Amygdala (tissue), 56 donors: ENCODE measurements at regions not wholly inside any gene's neighbourhood (a gene's known extent, or its start where the extent isn't known, plus 50 kb on each side); places are given as distances from the start of the nearest gene placed in this dataset.

Source experiments
- DNase-seq, 56 donors: peaks; one replicate each; lab custom pipeline; 2025; lab: John Stamatoyannopoulos, UW

DNA sequence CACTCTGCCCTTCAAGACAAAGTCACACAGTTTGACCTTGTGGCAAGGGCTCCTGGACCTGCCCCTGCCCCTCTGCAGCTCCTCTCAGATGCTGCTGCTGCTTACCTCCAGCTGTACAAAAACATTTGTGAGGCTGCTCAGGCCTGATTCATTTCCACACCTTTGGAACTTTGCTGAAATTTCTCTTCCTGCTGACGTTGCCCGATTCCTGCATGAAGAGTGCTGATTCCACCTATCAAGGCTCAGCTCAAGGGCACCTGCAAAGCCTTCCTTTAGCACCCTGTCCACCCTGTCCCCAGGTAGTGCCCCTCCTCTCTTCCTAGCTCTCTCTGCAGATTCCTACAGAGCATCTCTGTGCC is 738.3 kb upstream of the HS6ST1 start:
- DNase-seq = no peak

DNA sequence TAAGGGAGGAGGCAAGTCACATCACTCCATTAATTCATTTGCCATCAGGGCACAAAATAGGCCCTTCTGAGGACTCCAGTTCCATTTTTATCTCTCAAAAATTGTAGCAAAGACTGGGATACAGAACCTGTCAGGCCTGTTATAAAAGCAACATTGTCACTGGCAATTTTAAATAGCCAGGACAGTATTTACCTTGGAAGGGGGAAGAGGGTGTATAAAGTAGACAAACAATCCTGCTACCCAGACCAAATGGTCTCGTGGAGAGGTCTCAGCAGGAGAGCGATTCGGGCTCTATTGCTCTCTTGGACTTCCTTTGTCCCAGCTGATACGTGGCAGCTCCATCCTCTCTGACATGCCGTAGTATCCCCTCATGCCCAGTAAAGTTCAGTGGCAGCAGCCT is 740.3 kb upstream of the HS6ST1 start:
- no peak for DNase-seq

DNA sequence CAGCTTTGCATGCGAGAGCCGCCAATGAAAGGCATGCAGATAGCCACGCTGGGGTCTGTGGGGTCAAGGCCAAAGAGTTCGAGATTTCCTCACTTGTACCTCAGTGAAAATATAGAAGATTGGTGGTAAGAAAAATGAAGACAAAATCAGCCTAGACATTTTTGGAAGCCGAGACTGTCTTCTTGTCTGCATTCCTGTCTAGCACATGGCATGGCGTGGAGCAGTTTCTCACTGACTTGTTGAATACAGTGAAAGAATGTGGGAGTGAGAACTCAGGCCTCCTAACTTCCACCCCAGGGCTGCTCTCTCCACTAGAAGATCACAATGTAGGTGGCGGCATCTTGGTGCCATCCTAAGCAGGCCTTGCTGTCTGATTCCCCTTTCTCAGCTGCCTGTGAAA is 740.8 kb upstream of the HS6ST1 start:
- DNase-seq = no peak

DNA sequence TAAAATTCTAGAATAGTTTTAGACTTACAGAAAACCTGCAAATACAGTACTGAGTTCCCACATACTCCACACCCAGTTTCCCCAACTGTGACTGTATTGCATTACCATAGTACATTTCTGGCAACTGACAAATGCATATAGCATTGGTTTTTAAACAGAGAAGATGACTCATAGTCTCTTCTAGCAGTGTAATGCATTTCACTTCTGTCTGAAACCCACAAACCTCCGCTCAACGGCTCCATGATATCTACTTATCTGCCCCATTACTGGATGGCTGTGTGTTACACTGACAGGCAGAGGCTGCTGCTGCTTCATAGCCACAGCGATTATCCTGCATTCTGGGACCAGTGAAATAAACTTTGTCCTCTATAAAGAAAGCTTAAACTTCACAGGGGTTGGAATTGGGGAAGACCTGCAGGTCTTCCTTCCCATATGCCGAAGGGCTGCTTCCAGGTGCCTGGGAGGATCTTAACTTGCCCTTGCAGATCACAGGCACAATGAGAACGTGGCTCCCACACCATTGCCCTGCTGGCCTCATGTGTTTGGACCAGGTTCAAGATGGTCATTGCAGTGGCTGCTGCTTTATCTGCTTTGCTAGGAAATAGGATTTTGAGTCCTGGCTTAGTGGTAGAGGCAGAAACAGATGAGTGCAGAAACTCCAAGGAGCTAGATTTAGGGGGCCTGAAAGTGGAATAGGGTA is 742.6 kb upstream of the HS6ST1 start:
- no peak for DNase-seq

DNA sequence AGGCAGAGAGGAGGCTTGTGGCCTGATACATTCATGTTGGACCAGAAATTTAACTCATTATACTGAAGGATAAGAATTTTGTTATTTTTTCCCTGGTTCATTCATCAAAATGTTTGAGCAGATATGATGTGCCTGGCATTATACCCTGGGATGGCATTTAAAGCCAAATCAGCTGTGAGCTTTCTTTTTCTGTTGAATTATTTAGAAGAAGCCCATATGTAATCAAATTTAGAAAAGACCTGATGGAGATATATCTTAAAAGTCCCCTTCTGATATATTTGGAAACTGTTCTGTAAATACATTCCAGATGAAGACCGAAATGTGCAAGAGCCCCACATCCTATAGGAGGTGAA is 743.1 kb upstream of the HS6ST1 start:
- no peak for DNase-seq

DNA sequence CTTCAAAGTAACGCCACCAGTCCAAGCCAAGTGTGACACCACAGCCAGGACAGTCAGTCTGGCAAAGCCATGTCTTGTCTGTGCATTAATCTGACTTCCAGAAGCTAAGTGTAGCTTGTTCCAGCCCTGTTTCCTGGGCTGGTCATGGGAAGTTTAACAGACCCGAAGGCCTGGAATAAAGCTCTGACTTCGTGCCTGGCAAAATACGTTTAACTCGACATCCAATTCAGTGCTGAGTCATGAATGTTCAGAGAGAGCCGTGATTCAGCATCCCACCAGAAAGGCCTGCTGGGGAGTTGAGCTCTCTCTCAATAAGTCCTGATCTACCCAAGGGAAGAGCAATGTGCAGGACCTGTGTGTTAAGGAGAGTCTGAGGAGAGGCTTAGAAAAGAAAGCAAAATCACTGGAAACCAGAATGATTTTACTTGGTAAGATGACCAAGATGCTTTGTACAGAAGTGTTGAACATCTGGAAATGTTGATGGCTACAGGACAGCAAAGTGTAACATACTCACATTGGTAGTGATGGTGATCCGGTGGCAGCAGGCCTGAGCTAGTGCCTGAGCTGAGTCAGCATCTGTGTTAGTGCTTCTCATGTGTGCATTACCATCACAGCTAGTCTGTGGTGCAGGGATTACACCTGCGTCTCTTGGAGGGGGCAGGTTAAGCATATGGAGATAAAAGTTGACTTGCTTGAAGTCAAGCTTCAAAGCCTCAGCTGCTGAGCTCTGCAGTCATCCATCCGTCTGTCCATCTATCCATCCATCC is 743.7 kb upstream of the HS6ST1 start:
- DNase-seq = no peak

DNA sequence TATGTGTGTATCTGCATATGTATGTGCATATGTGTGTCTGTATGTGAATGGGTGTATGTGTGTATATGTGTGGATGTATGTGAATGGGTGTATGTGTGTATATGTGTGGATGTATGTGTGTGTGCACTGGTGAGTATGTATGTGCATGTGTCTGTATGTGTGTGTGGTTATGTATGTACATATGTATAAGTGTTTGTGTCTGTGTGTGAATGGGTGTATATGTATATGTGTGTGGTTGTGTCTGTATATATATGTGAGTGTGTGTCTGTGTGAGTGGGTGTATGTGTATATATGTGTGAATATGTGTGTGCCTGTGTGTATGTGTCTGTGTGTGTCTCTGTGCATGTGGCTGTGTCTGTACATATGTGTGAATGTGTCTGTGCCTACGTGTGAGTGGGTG is 748.4 kb upstream of the HS6ST1 start:
- no peak for DNase-seq

DNA sequence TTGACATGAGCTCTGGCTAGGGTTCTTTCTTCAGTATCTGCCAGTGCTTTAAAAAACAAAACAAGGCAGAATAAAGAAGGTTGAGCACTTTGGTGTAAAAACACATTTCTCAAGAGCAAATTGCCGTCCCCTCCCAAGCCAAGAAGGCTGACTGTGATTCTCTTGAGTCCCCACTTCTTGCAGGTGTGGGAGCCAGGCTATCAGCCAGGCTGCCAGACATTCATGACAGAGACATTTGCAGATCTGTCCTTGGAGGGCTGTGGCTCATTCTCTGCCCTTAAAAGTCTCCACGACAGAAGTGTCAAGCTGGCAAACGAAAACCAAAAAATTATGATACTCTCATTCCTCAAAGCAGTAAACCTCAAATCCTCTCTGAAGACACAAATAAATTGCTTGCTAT is 749.3 kb upstream of the HS6ST1 start:
- no peak for DNase-seq

DNA sequence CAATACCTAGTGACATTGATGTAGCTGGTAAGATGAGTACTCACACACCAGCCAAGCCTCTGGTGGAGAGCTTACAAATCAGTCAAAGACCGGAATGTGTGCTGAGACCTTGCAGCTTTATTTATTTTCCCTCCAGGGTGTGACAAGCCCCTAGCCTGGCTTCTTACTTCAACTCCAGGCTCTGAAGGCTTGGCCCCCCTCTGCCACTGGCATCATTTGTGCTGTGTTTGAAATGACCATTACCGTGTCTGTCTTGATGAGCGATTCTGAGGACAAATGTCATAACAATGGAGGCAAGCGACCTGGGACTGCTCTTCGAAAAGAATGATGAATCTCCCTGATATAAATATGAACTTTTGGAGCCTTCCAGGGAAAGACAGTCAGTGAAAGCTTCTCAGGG is 749.9 kb upstream of the HS6ST1 start:
- DNase-seq = no peak

DNA sequence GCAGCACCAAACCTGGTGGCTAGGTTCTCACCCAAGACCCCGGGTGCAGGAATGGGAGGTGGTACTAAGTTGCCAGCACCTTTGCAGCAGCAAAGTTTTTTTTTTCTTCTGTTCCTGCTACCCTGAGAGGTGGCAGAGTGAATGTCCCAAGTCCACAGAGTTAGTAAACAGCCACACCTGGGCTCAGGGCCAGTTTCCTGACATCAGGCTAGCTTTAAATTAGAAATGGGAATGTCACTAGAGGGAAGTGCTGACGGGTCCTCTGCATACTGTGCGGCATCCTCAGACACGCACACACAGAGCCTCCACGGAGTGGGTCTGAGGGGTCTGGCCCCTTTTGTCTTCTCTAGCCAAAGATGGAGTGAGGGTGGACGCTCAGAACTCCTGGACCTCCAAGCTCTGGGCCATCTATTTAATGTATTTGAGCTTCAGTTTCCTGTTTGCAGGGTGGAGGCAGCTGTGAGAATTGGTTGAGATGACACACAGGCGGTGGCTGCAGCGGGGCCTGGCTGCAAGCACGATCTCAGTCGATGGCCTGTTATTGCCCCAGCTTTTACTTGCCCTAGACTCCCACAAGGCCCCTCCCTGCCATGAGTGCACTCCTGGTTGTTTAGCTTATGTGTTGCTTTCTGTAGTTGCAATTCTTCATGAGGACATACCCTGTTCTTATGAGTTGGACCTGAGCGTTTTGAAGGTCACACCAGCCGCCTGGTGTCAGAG is 751.4 kb upstream of the HS6ST1 start:
- no peak for DNase-seq

DNA sequence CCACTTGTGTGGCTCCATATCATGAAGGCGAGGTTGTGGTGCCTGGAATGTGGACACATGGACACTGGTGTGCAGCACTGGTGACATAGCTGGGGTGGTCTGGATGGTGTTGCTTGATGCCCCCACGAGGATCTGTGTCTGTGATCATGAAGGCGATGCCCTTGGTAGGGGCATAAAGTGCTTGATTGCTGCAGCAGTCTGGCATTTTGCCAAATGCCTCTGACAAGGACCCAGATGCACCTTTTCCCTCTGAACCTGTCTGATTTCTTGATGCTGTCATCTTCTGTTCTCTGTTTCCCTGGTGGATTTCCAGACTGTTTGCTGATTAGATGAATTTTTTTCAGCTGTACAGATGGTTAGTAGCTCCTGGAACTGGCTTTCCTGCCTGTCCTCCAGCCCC is 752.0 kb upstream of the HS6ST1 start:
- DNase-seq = no peak

DNA sequence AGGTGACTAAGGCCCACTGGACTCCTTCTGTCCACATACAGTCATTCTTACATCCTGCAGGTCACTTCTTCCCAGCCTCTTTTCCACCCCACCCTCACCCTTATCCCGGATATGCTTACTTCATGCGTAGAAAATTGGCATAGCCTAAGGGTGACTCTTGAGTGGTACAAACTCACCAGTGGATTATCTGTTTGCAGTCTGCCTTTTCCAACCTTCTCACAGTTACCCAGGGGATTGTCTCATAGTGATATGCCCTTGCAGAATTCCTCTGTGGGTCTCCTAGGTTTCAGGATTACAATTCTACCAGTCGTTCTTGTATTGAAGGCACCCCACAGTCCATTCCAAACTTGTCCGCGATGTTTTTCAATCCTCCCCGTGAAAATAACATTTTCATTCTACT is 752.9 kb upstream of the HS6ST1 start:
- no peak for DNase-seq

DNA sequence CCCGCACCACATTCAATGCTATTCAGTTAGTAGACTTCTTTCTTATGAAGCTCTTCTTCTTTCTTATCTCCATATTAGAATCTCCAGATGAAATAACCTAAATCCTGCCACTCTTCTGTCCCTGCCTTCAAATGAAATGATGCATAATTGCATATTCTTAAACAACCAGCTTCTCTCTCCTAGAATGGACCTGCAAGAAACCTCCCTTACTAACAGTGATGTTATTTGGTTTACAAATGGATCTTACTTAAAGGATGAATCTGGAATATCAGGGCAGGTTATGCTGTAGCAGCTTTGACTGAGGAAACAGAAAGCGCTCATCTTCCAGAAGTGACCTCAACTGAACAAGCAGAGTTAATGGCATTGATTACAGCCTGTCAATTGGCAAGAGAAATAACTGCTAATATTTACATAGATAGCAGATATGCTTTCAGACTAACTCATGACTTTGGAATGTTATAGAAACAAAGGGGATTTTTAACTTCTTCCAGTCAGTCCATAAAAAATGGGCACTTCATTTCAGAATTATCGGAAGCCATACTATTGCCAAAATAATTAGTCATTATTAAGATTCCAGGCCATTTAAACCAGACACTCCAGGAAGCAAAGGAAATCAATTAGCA is 755.7 kb upstream of the HS6ST1 start:
- no peak for DNase-seq

DNA sequence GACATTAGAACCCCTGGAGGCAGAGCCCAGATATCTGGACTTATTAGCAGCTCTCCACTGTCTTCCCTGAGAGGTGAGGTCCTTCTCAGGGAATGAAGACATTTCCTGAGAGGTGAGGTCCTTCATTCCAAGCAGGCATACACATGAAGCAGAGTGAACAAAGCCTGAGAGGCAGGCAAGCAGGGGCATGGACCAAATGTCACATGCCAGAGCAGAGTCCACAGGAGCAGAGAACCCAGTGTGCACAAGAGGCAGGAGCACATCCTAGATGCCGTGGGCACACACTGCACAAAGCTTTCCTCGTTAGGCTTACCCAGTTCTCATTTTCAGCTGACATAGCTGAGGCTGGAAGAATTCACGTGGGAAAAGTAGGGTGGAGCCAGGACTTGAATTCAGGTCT is 759.9 kb upstream of the HS6ST1 start:
- DNase-seq = no peak

DNA sequence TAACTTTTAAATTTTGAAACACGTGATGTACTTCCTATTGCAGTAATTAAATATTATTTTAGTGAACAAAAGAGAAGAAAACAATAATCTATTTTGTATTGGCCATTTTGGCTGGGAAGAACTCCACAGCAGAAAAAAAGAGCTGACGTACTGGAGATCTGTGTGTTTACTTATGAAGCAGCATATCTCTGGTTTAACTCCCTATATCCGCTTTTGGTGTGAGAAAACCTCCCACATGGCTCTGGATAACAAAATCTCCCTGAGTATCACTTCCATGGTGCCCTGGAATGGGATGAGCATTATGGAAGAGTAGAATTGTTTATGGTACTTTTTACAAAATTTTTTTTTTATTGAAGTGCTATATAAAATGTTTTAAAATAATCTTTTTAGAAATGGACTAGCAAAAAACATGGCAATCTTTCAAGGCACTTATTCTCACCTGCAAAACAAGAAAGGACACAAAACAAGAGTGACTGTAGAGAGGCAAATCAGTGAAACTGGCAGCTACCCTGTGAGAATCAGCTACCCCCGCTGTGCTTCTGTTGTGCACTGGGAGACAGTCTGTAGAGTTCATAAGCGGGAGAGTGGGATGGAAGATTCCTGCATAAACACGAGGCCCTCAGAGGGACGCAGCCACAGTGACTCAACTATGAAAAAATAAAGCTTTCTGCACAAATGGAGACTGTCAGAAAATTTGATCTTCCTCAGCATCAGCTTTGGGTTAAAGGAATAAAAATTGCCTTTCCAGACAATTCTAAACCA is 762.2 kb upstream of the HS6ST1 start:
- DNase-seq = peak in 2 of 56 donors; percentile 10 to 40

DNA sequence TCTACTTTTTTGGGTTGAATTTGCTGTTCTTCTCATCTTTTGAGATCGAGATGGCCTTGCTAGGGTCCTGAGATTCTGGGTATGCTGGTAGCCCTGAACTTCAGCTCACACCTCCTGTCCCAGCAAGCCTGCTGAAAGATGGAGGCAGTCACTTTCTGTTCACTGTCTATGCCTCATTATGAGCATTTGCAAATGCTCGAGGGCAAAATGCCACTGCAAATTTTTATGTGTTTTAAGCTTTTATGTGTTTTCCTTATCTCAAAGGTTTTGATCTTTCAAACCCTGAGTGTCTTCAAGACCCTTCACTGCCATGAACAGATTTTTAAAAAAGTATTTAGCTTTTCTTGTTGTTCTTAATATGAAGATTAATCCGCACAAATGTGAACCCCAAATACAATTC is 766.7 kb upstream of the HS6ST1 start:
- no peak for DNase-seq

DNA sequence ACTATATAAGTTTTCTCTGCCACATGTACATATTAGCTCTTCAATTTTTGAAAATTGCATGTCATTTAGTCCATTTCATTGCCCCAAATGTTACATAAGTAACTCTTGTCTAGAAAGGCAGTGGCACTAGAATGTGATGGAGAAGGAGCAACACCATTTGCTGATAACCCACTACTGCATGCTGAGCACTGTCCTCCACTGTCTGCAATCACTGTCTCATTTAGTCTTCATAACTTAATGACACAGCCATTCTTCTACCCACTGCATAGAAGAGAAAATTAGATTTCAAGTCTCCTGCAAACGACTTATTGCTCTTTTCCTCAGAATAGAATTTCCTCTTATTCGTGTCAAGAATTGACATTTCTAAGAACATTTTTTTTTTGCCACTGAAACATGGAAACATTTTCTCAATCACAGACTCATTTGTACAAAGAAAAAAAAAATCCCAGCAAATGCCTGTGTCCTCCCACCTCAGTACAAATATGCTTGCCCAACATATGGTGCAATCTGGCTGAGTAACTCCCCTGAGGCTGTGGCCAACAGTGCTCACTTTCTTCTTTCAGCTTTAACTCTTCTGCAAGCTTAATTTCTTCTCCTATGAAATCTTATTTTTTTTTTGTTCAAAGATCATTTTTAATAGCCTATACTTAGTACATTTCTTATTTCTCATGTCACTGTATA is 768.6 kb upstream of the HS6ST1 start:
- DNase-seq = peak in 7 of 56 donors; percentile 4 to 41 (median 14)

DNA sequence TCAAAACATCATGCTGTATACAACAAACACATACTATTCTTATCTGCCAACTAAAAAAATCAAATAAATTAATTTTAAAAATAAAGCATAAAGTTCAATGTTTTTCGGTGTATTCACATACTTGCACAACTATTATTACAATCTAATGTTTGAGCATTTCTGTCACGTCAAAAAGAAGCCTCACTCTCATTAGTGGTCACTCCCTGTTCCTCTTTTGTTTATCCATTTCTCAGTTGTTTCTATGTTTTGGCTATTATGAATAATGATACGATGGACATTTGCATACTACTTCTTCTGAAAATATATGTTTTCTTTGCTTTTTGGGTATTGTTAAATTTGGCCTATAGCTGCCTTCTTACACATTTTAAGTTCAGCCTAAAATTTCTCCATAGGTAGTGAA is 773.0 kb upstream of the HS6ST1 start:
- DNase-seq = no peak

DNA sequence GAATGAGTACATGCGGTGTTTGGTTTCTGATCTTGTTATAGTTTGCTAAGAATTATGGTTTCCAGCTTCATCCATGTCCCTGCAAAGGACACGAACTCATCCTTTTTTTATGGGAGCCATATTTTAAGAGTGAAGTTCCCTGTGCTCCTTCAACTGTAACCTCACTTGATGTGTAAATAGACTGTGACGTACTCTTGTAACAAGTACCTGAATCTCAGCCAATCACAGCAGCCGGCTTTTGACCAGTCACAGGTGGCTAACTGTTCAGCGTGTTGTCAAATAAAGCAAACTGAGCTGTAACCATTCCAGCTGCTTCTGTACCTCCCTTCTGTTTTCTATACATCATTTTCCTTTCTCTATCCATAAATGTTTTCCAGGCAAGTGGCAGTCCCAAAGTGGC is 774.3 kb upstream of the HS6ST1 start:
- DNase-seq = no peak

DNA sequence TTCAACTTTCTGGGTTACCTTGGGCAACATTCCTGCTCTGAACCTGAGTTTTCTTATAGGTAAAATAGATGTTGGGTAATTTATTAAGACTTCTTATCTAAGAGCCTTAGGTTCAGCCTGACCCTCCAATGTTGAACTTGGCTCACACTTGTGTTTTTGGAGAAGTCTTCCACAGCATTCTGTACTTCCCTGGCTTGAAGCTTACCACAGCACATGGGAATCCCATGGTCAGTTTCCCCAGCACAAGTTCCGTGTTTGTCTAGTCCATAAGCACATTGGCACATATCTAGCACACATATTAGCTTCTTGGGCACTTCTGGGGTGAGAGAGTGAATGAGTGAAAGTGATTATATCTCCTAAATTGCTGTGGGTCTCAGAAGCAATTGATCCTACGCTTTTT is 782.5 kb upstream of the HS6ST1 start:
- DNase-seq = peak in 1 of 56 donors; percentile 7
